ENCODE measurements at regions not wholly inside any gene's neighbourhood (a gene's known extent, or its start where the extent isn't known, plus 50 kb on each side); places are given as distances from the start of the nearest gene placed in this dataset.

- H3K27me3 ChIP-seq: no peaks in the 10 kb centered on the region
- no peak for ATAC-seq
- no peak overlapping the region for H3K27ac ChIP-seq
- H3K4me1 ChIP-seq: no peaks in the 10 kb centered on the region
- intact Hi-C loops (cut with DNase I): no loop called here
- no peak for TF ChIP-seq POLR2A (IDR thresholded peaks at IDR 0.05)
- no peak for TF ChIP-seq CTCF (IDR thresholded peaks at IDR 0.05)
- H3K4me3 ChIP-seq: no peak overlapping the region
- no peaks in the 10 kb centered on the region for H3K9me3 ChIP-seq
- DNase-seq: no peak
- no peaks in the 10 kb centered on the region for H3K36me3 ChIP-seq
These were observed 453.0 kb downstream of the KCNJ3 start for GRCh38 chr2:155151472-155151871.

- intact Hi-C loops (cut with DNase I): no loop called here
- ATAC-seq (no peak), DNase-seq (no peak)
These were observed 447.3 kb downstream of the KCNJ3 start for GRCh38 chr2:155145758-155146229.

DNA sequence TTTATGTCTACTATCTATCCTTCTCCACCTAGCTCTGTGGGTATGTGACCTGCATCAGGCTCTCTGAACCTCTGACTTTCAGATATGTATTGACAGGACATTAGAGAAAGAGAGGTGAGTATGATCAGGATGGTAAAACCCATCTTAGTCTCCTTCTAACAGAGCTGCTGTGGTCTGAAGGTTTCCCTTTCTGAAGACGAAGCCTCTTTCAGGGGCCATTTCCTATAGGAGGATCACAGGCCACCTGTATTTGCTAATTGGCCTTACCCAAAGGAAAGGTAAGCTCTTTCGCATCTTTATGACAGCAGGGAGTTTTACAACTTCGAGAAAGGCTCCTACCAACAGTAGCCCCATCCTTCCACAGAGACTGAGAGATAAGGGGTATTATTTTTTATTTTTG is 442.9 kb downstream of the KCNJ3 start:
- no peaks in the 10 kb centered on the region for H3K27me3 ChIP-seq
- DNase-seq (no peak), ATAC-seq (no peak)
- H3K27ac ChIP-seq: no peak overlapping the region
- no peak overlapping the region for H3K4me3 ChIP-seq
- TF ChIP-seq CTCF (IDR thresholded peaks at IDR 0.05) (no peak), POLR2A (IDR thresholded peaks at IDR 0.05) (no peak)
- intact Hi-C loops (cut with DNase I): no loop called here
- 67% methylated on average over 3 of the region's 3 CpGs for WGBS (ENCODE audit: insufficient coverage, low coverage, low lambda C conversion rate, missing lambda C conversion rate)
- no peaks in the 10 kb centered on the region for H3K4me1 ChIP-seq
- no peaks in the 10 kb centered on the region for H3K36me3 ChIP-seq
- H3K9me3 ChIP-seq: no peaks in the 10 kb centered on the region

More at GRCh38 chr2:155145758-155146229, 447.3 kb downstream of the KCNJ3 start:
- Histone ChIP-seq H3K36me3 (no peaks in the 10 kb centered on the region), H3K9me3 (no peaks in the 10 kb centered on the region), H3K4me3 (no peak overlapping the region), H3K27me3 (no peaks in the 10 kb centered on the region), H3K27ac (no peak overlapping the region), H3K4me1 (no peaks in the 10 kb centered on the region)
- 33% methylated on average over 3 of the region's 3 CpGs for WGBS (ENCODE audit: insufficient coverage, low coverage, low lambda C conversion rate, missing lambda C conversion rate)
- TF ChIP-seq POLR2A (IDR thresholded peaks at IDR 0.05) (no peak), CTCF (IDR thresholded peaks at IDR 0.05) (no peak)

GRCh38 chr2:155125585-155126230 is 427.2 kb downstream of the KCNJ3 start:
- Histone ChIP-seq H3K27me3 (no peaks in the 10 kb centered on the region), H3K4me3 (no peak overlapping the region), H3K4me1 (no peaks in the 10 kb centered on the region), H3K27ac (no peak overlapping the region), H3K9me3 (no peaks in the 10 kb centered on the region), H3K36me3 (no peaks in the 10 kb centered on the region)
- intact Hi-C loops (cut with DNase I): no loop called here
- WGBS (ENCODE audit: insufficient coverage, low coverage, low lambda C conversion rate, missing lambda C conversion rate): 75% methylated on average over 5 of the region's 5 CpGs
- no peak for ATAC-seq
- DNase-seq: no peak
- TF ChIP-seq CTCF (IDR thresholded peaks at IDR 0.05) (no peak), POLR2A (IDR thresholded peaks at IDR 0.05) (no peak)

- no peak overlapping the region for H3K27ac ChIP-seq
- no peak for DNase-seq
- H3K27me3 ChIP-seq: no peaks in the 10 kb centered on the region
- no peaks in the 10 kb centered on the region for H3K4me1 ChIP-seq
- intact Hi-C loops (cut with DNase I): no loop called here
- no peak for TF ChIP-seq CTCF (IDR thresholded peaks at IDR 0.05)
- no peak for TF ChIP-seq POLR2A (IDR thresholded peaks at IDR 0.05)
- H3K4me3 ChIP-seq: no peak overlapping the region
- ATAC-seq: no peak
- no peaks in the 10 kb centered on the region for H3K9me3 ChIP-seq
- H3K36me3 ChIP-seq: no peaks in the 10 kb centered on the region
- 50% methylated on average over 1 of the region's 1 CpG for WGBS (ENCODE audit: insufficient coverage, low coverage, low lambda C conversion rate, missing lambda C conversion rate)
These were observed 417.4 kb downstream of the KCNJ3 start for GRCh38 chr2:155115846-155116245.

Measured in right lobe of liver (tissue), 6 donors.